ENCODE measurements at regions not wholly inside any gene's neighbourhood (a gene's known extent, or its start where the extent isn't known, plus 50 kb on each side); places are given as distances from the start of the nearest gene placed in this dataset.

DNA sequence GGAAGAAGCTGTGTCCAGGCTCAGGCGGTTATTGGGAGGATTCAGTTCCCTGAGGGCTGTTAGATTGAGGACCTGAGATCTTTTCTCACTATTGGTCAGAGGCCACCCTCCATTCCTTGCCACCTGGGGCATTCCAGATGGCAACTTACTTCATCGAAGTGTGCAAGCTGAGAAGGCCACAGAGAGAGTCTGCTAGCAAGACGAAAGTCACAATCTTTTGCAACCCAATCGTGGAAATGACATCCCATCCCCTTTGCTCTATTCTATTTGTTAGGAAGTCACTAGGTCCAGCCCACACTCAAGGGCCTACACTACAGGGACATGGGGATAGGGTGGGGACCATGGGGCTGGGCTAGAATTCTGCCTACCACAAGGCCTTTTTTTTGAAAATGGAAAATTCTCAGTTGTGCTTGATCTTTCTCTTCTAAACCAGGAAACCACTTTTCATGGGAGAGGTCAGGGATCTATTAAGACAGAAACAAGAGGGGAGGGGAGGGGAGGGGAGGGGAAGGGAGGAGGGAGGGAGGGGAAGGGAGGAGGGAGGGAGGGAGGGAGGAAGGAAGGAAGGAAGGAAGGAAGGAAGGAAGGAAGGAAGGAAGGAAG lies 217.2 kb downstream of the BCAS1 start:
- TF ChIP-seq, protein P1, sequence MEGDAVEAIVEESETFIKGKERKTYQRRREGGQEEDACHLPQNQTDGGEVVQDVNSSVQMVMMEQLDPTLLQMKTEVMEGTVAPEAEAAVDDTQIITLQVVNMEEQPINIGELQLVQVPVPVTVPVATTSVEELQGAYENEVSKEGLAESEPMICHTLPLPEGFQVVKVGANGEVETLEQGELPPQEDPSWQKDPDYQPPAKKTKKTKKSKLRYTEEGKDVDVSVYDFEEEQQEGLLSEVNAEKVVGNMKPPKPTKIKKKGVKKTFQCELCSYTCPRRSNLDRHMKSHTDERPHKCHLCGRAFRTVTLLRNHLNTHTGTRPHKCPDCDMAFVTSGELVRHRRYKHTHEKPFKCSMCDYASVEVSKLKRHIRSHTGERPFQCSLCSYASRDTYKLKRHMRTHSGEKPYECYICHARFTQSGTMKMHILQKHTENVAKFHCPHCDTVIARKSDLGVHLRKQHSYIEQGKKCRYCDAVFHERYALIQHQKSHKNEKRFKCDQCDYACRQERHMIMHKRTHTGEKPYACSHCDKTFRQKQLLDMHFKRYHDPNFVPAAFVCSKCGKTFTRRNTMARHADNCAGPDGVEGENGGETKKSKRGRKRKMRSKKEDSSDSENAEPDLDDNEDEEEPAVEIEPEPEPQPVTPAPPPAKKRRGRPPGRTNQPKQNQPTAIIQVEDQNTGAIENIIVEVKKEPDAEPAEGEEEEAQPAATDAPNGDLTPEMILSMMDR (IDR thresholded peaks at IDR 0.05): no peak
- TF ChIP-seq POLR2A (IDR thresholded peaks at IDR 0.05; ENCODE audit: low read depth) (no peak), POLR2AphosphoS5 (IDR thresholded peaks at IDR 0.05) (no peak), EP300 (IDR thresholded peaks at IDR 0.05) (no peak)
